HepG2 (cell line): ENCODE measurements at regions not wholly inside any gene's neighbourhood (a gene's known extent, or its start where the extent isn't known, plus 50 kb on each side); places are given as distances from the start of the nearest gene placed in this dataset.
A peak's percentile ranks its signal among the peaks of the same experiment; 100 is the strongest.

Experiments
- ATF2 ChIP-seq: sonication (generic); formaldehyde crosslinking; IDR thresholded peaks from 2 replicates; pipeline ENCODE4 v1.4.0; 2020; ENCODE audit warnings: missing genetic modification reagents
- GABPB1 ChIP-seq: IDR thresholded peaks from 2 replicates; pipeline ENCODE4 v1.6.1; 2016; ENCODE audit warnings: mild to moderate bottlenecking, missing genetic modification reagents, moderate library complexity, missing compliant biosample characterization
- HOMEZ ChIP-seq: IDR thresholded peaks from 2 replicates; pipeline ENCODE4 v1.6.1; 2016; ENCODE audit warnings: low read depth
- HOXD1 ChIP-seq: sonication (generic); formaldehyde crosslinking; IDR thresholded peaks from 2 replicates; pipeline ENCODE4 v1.5.0; 2020; ENCODE audit warnings: missing genetic modification reagents
- NFIB ChIP-seq: sonication (generic); formaldehyde crosslinking; IDR thresholded peaks from 2 replicates; pipeline ENCODE4 v1.9.0; 2021; ENCODE audit warnings: missing genetic modification reagents, mild to moderate bottlenecking, borderline replicate concordance
- RFX5 ChIP-seq: IDR thresholded peaks from 2 replicates; pipeline ENCODE4 v1.6.1; 2011; ENCODE audit warnings: low read depth, low read length, improper control_type of control experiment
- RXRB ChIP-seq: IDR thresholded peaks from 2 replicates; pipeline ENCODE4 v1.6.1; 2016; ENCODE audit warnings: borderline replicate concordance, missing genetic modification reagents, missing compliant biosample characterization
- SRSF4 ChIP-seq: fragments of 200-400 bp; formaldehyde crosslinking; IDR thresholded peaks from one replicate; pipeline ENCODE4 v1.6.1; 2018; ENCODE audit warnings: mild to moderate bottlenecking, low read depth, low read length, moderate library complexity; ENCODE audit not compliant: poor library complexity, severe bottlenecking
- ZBTB39 ChIP-seq: sonication (generic); formaldehyde crosslinking; IDR thresholded peaks from 2 replicates; pipeline ENCODE4 v1.5.0; 2020; ENCODE audit warnings: missing genetic modification reagents
- ZNF280B ChIP-seq: sonication (generic); formaldehyde crosslinking; IDR thresholded peaks from 2 replicates; pipeline ENCODE4 v1.5.0; 2020; ENCODE audit warnings: missing genetic modification reagents, mild to moderate bottlenecking, borderline replicate concordance
- ZNF414 ChIP-seq: sonication (generic); formaldehyde crosslinking; IDR thresholded peaks from 2 replicates; pipeline ENCODE4 v1.5.0; 2020; ENCODE audit warnings: missing genetic modification reagents
- ZNF607 ChIP-seq: sonication (generic); formaldehyde crosslinking; IDR thresholded peaks from 2 replicates; pipeline ENCODE4 v1.5.1; 2020; ENCODE audit warnings: missing genetic modification reagents, mild to moderate bottlenecking, borderline replicate concordance
- TF ChIP-seq, protein P1 (sequence below): sonication (generic); formaldehyde crosslinking; IDR thresholded peaks from 2 replicates; pipeline ENCODE4 v1.4.0; 2020; ENCODE audit warnings: missing genetic modification reagents
- TF ChIP-seq, protein P2 (sequence below): sonication (generic); formaldehyde crosslinking; IDR thresholded peaks from 2 replicates; pipeline ENCODE4 v1.9.0; 2021; ENCODE audit warnings: missing genetic modification reagents, borderline replicate concordance

DNA sequence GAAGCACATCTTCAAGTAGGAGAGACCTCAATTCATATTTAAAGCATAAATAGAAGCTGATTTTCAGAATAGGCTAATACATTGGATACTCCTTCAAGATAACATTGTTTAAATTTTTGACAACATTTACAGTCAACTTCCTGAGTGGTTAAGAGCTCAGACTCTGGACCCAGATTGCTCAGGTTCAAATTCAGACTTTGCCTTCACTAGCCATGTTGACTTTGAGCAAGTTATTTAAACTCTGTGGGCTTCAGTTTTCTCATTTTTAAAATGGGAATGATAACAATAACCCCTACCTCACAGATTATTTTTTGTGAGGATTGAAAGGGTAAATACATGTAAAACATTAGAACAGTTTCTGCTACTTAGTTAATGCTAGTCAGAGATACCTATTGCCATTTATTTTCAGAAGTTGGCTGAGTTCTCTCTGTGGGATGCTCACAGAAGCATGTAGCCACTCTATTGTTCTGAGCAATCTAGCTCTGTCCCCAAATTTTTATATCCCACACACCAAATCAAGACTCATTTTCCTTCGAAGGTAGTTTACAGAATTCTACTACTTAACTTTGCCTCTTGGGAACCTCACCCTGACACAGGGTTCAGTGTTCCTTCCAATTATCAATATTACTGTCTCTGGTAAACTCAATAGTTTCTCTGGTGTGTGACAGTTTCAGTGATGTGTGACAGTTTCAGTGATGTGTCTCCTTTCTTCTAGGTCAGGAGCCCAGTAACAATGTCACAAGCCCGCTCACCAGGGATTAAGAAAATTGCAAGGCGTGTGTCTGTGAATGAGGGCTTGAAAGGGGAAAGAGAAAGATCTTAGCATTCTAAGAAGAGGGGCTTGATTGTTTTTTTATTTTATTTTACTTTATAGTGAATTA, 79.4 kb upstream of the OSTN start (continued):
- no peak for TF ChIP-seq RFX5
- 0 out of 2 replicates have a peak, but pooled peaks have one; percentile 18 for TF ChIP-seq ATF2 (CRISPR knock-in tag)
- TF ChIP-seq, protein P1, sequence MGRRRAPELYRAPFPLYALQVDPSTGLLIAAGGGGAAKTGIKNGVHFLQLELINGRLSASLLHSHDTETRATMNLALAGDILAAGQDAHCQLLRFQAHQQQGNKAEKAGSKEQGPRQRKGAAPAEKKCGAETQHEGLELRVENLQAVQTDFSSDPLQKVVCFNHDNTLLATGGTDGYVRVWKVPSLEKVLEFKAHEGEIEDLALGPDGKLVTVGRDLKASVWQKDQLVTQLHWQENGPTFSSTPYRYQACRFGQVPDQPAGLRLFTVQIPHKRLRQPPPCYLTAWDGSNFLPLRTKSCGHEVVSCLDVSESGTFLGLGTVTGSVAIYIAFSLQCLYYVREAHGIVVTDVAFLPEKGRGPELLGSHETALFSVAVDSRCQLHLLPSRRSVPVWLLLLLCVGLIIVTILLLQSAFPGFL (CRISPR knock-in tag), result no peak
- TF ChIP-seq ZBTB39 (CRISPR knock-in tag), result no peak
- TF ChIP-seq ZNF414 (CRISPR knock-in tag), result no peak
- TF ChIP-seq RXRB, result peak; percentile 52; the same call in 1 of the 2 replicates
- no peak for TF ChIP-seq SRSF4
- TF ChIP-seq HOMEZ (CRISPR knock-in tag), result peak; percentile 68; the same call in 1 of the 2 replicates
- TF ChIP-seq GABPB1, result no peak
- TF ChIP-seq ZNF607, result no peak
- TF ChIP-seq, protein P2, sequence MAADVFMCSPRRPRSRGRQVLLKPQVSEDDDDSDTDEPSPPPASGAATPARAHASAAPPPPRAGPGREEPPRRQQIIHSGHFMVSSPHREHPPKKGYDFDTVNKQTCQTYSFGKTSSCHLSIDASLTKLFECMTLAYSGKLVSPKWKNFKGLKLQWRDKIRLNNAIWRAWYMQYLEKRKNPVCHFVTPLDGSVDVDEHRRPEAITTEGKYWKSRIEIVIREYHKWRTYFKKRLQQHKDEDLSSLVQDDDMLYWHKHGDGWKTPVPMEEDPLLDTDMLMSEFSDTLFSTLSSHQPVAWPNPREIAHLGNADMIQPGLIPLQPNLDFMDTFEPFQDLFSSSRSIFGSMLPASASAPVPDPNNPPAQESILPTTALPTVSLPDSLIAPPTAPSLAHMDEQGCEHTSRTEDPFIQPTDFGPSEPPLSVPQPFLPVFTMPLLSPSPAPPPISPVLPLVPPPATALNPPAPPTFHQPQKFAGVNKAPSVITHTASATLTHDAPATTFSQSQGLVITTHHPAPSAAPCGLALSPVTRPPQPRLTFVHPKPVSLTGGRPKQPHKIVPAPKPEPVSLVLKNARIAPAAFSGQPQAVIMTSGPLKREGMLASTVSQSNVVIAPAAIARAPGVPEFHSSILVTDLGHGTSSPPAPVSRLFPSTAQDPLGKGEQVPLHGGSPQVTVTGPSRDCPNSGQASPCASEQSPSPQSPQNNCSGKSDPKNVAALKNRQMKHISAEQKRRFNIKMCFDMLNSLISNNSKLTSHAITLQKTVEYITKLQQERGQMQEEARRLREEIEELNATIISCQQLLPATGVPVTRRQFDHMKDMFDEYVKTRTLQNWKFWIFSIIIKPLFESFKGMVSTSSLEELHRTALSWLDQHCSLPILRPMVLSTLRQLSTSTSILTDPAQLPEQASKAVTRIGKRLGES (CRISPR knock-in tag), result no peak
- no peak for TF ChIP-seq NFIB (CRISPR knock-in tag)
- no peak for TF ChIP-seq ZNF280B
- TF ChIP-seq HOXD1 (CRISPR knock-in tag), result no peak
